MM.1S (cell line): ENCODE measurements at regions not wholly inside any gene's neighbourhood (a gene's known extent, or its start where the extent isn't known, plus 50 kb on each side); places are given as distances from the start of the nearest gene placed in this dataset.

Experiments used
- CTCF ChIP-seq: fragments of 300-600 bp; sonication (generic); IDR thresholded peaks from 2 replicates; pipeline ENCODE4 v1.5.1; 2016; ENCODE audit warnings: antibody characterized with exemption, low read length, mixed read lengths
- EZH2 ChIP-seq: fragments of 300-600 bp; sonication (generic); optimal IDR thresholded peaks from 2 replicates; pipeline ENCODE3; 2017; ENCODE audit warnings: low read depth, mild to moderate bottlenecking, antibody characterized with exemption, low read length, mixed read lengths
- EZH2phosphoT487 ChIP-seq: fragments of 300-600 bp; sonication (generic); IDR thresholded peaks from 2 replicates; pipeline ENCODE4 v1.6.1; 2018; ENCODE audit warnings: antibody characterized with exemption, low read length

DNA sequence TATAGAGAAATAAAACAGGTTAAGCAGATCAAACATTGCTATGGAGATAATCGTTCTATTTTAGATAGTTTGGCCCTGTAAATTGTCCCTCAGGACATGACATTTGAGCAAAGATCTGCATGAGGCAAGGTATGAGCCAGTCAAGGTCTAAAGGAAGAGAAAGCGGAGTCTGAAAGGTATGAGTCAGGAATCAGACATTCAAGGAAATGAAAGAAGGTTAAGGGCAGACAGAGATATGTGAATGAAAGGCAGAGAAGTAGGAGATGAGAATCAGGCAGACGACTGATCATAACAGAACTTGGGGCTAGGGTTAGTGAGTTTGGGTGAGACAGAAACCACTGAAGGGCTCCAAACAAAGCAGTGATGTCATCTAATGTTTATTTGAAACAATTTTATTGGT lies 775.8 kb downstream of the MAFB start:
- no peak for TF ChIP-seq CTCF
- no peak for TF ChIP-seq EZH2phosphoT487
- TF ChIP-seq EZH2 = no peak
